SK-N-SH (cell line): ENCODE measurements at regions not wholly inside any gene's neighbourhood (a gene's known extent, or its start where the extent isn't known, plus 50 kb on each side); places are given as distances from the start of the nearest gene placed in this dataset.

Source experiments
- CTCF ChIA-PET: fragments of 300-600, 350-600 bp; formaldehyde crosslinking; extraction: SDS; loops from one replicate; lab custom pipeline; 2021; lab: Yijun Ruan, JAX
- POLR2A ChIA-PET: fragments of 350-600 bp; sonication (Branson Sonifier 250); formaldehyde crosslinking; extraction: SDS; loops from one replicate; lab custom pipeline; 2020; ENCODE audit warnings: antibody characterized with exemption, inconsistent platforms; lab: Yijun Ruan, JAX
- DNase-seq: peaks from one replicate; pipeline ENCODE4 v3.0.0; 2012
- H2AFZ ChIP-seq: fragments of 200-600 bp; sonication (generic); 2 replicates; pipeline ENCODE4 v1.8.1; 2016; ENCODE audit warnings: antibody characterized with exemption, mild to moderate bottlenecking, low read depth
- H3F3A ChIP-seq: fragments of 200-600 bp; sonication (generic); replicated peaks from 2 replicates; pipeline ENCODE3; 2016; ENCODE audit warnings: antibody characterized with exemption, mild to moderate bottlenecking; ENCODE audit not compliant: insufficient read depth
- H3K27ac ChIP-seq, 2 experiments: fragments of 200-500 bp in 1 of 2; fragments of 200-600 bp in 1 of 2; sonication (Bioruptor generic) in 1 of 2; sonication (generic), shearing (Covaris generic) in 1 of 2; 2 replicates each; pipeline versions ENCODE4 v1.5.1 to v1.6.1; 2014 to 2016; ENCODE audit warnings: low read depth in 2 of 2, inconsistent platforms in 1 of 2, low read length in 1 of 2, mild to moderate bottlenecking in 1 of 2, mixed read lengths in 1 of 2
- H3K27me3 ChIP-seq: fragments of 200-600 bp; sonication (generic), shearing (Covaris generic); 2 replicates; pipeline ENCODE4 v1.6.1; 2016; ENCODE audit warnings: mixed run types; ENCODE audit not compliant: insufficient read depth
- H3K36me3 ChIP-seq, 2 experiments: fragments of 200-500 bp in 1 of 2; fragments of 200-600 bp in 1 of 2; sonication (Bioruptor generic) in 1 of 2; sonication (generic) in 1 of 2; replicated peaks in 1 of 2; 2 replicates each; pipeline versions ENCODE3 to v1.5.1; 2014 to 2016; ENCODE audit warnings: low read length in 1 of 2, mild to moderate bottlenecking in 1 of 2; ENCODE audit not compliant: insufficient read depth in 2 of 2, control insufficient read depth in 1 of 2
- H3K4me1 ChIP-seq, 2 experiments: fragments of 200-500 bp in 1 of 2; fragments of 200-600 bp in 1 of 2; sonication (Bioruptor generic) in 1 of 2; sonication (generic), shearing (Covaris generic) in 1 of 2; 2 replicates each; pipeline versions ENCODE4 v1.5.1 to v1.6.1; 2014 to 2016; ENCODE audit warnings: low read depth in 1 of 2, low read length in 1 of 2, mixed run types in 1 of 2; ENCODE audit not compliant: insufficient read depth in 2 of 2, control insufficient read depth in 1 of 2
- H3K4me2 ChIP-seq: fragments of 200-600 bp; sonication (generic), shearing (Covaris generic); 2 replicates; pipeline ENCODE4 v1.6.1; 2017; ENCODE audit warnings: mixed run types
- H3K4me3 ChIP-seq, 2 experiments: fragments of 200-500 bp in 1 of 2; fragments of 200-600 bp in 1 of 2; sonication (Bioruptor generic) in 1 of 2; sonication (generic), shearing (Covaris generic) in 1 of 2; 2 replicates each; pipeline versions ENCODE4 v1.5.1 to v1.8.1; 2014 to 2016; ENCODE audit warnings: low read depth in 2 of 2, inconsistent platforms in 1 of 2, low read length in 1 of 2, mild to moderate bottlenecking in 1 of 2, mixed read lengths in 1 of 2, moderate library complexity in 1 of 2
- H3K79me2 ChIP-seq: fragments of 200-600 bp; sonication (generic); 2 replicates; pipeline ENCODE4 v1.8.1; 2017; ENCODE audit warnings: mild to moderate bottlenecking; ENCODE audit not compliant: insufficient read depth
- H3K9ac ChIP-seq: fragments of 200-600 bp; sonication (generic); 2 replicates; pipeline ENCODE4 v1.6.1; 2017; ENCODE audit warnings: mixed run types
- H3K9me2 ChIP-seq: fragments of 200-600 bp; sonication (generic); 2 replicates; pipeline ENCODE4 v1.6.1; 2017; ENCODE audit warnings: mixed run types
- H3K9me3 ChIP-seq: fragments of 200-600 bp; sonication (generic); 2 replicates; pipeline ENCODE4 v1.6.1; 2017; ENCODE audit warnings: mixed run types, mild to moderate bottlenecking, moderate library complexity
- H4K20me1 ChIP-seq: fragments of 200-600 bp; sonication (generic); 2 replicates; pipeline ENCODE4 v1.6.1; 2017; ENCODE audit warnings: mild to moderate bottlenecking, mixed run types; ENCODE audit not compliant: insufficient read depth
- CHD2 ChIP-seq: fragments of 150-350 bp; IDR thresholded peaks from 2 replicates; pipeline ENCODE4 v1.6.1; 2018; ENCODE audit warnings: low read length; ENCODE audit not compliant: partially characterized antibody
- EP300 ChIP-seq, 2 experiments: IDR thresholded peaks; 2 replicates each; pipeline versions ENCODE4 v1.4.0 to v1.6.1; 2012; ENCODE audit warnings: borderline replicate concordance in 1 of 2, low read depth in 1 of 2, low read length in 1 of 2
- EZH2phosphoT487 ChIP-seq: fragments of 200-600 bp; sonication (generic); IDR thresholded peaks from 2 replicates; pipeline ENCODE4 v1.6.1; 2017; ENCODE audit warnings: low read depth, mixed run types, mild to moderate bottlenecking, antibody characterized with exemption, moderate library complexity, borderline replicate concordance
- FOSL2 ChIP-seq: IDR thresholded peaks from 2 replicates; pipeline ENCODE4 v1.4.0; 2012; ENCODE audit warnings: low read depth, mild to moderate bottlenecking, moderate library complexity, borderline replicate concordance
- FOXJ3 ChIP-seq: sonication (generic); formaldehyde crosslinking; IDR thresholded peaks from 2 replicates; pipeline ENCODE4 v1.5.1; 2020; ENCODE audit warnings: mild to moderate bottlenecking, missing genetic modification reagents
- FOXM1 ChIP-seq: IDR thresholded peaks from 2 replicates; pipeline ENCODE4 v1.4.0; 2012; ENCODE audit warnings: low read depth, mild to moderate bottlenecking
- GABPA ChIP-seq: IDR thresholded peaks from 2 replicates; pipeline ENCODE4 v1.4.0; 2012; ENCODE audit warnings: low read depth, mild to moderate bottlenecking
- IRF3 ChIP-seq: fragments of 150-350 bp; IDR thresholded peaks from 2 replicates; pipeline ENCODE4 v1.6.1; 2016; ENCODE audit warnings: mild to moderate bottlenecking, low read depth, low read length
- MEF2A ChIP-seq: IDR thresholded peaks from 2 replicates; pipeline ENCODE4 v1.4.0; 2012; ENCODE audit warnings: low read depth, borderline replicate concordance
- NFIC ChIP-seq: IDR thresholded peaks from 2 replicates; pipeline ENCODE4 v1.4.0; 2012; ENCODE audit warnings: borderline replicate concordance
- RXRA ChIP-seq: IDR thresholded peaks from 2 replicates; pipeline ENCODE4 v1.4.0; 2012; ENCODE audit warnings: low read depth, mild to moderate bottlenecking, borderline replicate concordance
- SIN3A ChIP-seq: IDR thresholded peaks from 2 replicates; pipeline ENCODE4 v1.6.1; 2012; ENCODE audit warnings: low read depth, mild to moderate bottlenecking, low read length, moderate library complexity, borderline replicate concordance
- USF1 ChIP-seq: IDR thresholded peaks from 2 replicates; pipeline ENCODE4 v1.4.0; 2012; ENCODE audit warnings: low read depth, borderline replicate concordance

- ChIA-PET CTCF (no interaction called here), POLR2A (no interaction called here)
- no peak overlapping the region for H3K4me3 ChIP-seq
- DNase-seq = peak; percentile 1
- H3K4me1 ChIP-seq = peaks cover 0 to 2% of the 10 kb centered on the region in 2 experiments; a peak in 3 of 4 replicates
- H3K9me3 ChIP-seq = no peaks in the 10 kb centered on the region
- H3K27ac ChIP-seq = no peak overlapping the region
- H3K4me2 ChIP-seq = no peak overlapping the region
- H3F3A ChIP-seq = no peaks in the 10 kb centered on the region
- H3K79me2 ChIP-seq = no peaks in the 10 kb centered on the region
- no peaks in the 10 kb centered on the region for H3K27me3 ChIP-seq
- H2AFZ ChIP-seq = no peak overlapping the region
- H3K9me2 ChIP-seq = no peaks in the 10 kb centered on the region
- no peak for TF ChIP-seq IRF3
- TF ChIP-seq USF1 = no peak
- TF ChIP-seq FOXM1 = no peak
- TF ChIP-seq EP300 (IDR thresholded peaks at IDR 0.05; ENCODE audit: borderline replicate concordance in 1 of 2, low read depth in 1 of 2, low read length in 1 of 2) = no peak
- TF ChIP-seq CHD2 = no peak
- TF ChIP-seq RXRA = no peak
- no peak for TF ChIP-seq FOXJ3
- no peak for TF ChIP-seq MEF2A
- no peak for TF ChIP-seq GABPA
- TF ChIP-seq SIN3A = no peak
- no peak for TF ChIP-seq FOSL2
- no peak overlapping the region for H3K9ac ChIP-seq
- H3K36me3 ChIP-seq = no peaks in the 10 kb centered on the region
- no peaks in the 10 kb centered on the region for H4K20me1 ChIP-seq
These were observed 350.9 kb downstream of the SUCLA2 start for GRCh38 chr13:47650209-47650608.

GRCh38 chr13:47647001-47647400 is 354.1 kb downstream of the SUCLA2 start:
- no peak for TF ChIP-seq NFIC
- TF ChIP-seq EZH2phosphoT487 = no peak
- TF ChIP-seq, all 33 proteins: peak for 0
- Histone ChIP-seq H3K79me2 (no peaks in the 10 kb centered on the region), H3K27me3 (no peaks in the 10 kb centered on the region), H3K4me1 (peaks cover 0 to 2% of the 10 kb centered on the region in 2 experiments; a peak in 3 of 4 replicates), H4K20me1 (no peaks in the 10 kb centered on the region), H3K36me3 (no peaks in the 10 kb centered on the region), H3K9me3 (no peaks in the 10 kb centered on the region), H3F3A (no peaks in the 10 kb centered on the region), H3K9me2 (no peaks in the 10 kb centered on the region), H3K4me2 (no peak overlapping the region), H3K4me3 (no peak overlapping the region), H3K9ac (no peak overlapping the region), H3K27ac (peak overlapping the region in 1 of 2 experiments; percentile 50; a peak in 1 of 4 replicates), H2AFZ (no peak overlapping the region; the same call in 1 of the 2 replicates)
- DNase-seq = no peak
- POLR2A ChIA-PET = no interaction called here
- CTCF ChIA-PET = interaction anchor here (0.9 to 1.0 kb wide), 2 partner anchors 11 to 480 kb away, joined by 3 to 4 read pairs; no protein-coding TSS in a partner anchor
